NCI-H1105 (cell line): ENCODE measurements at regions not wholly inside any gene's neighbourhood (a gene's known extent, or its start where the extent isn't known, plus 50 kb on each side); places are given as distances from the start of the nearest gene placed in this dataset.

Experiments
- DNase-seq: peaks from one replicate; lab custom pipeline; 2025; lab: John Stamatoyannopoulos, UW

GRCh38 chr2:204177977-204178522 lies 241.5 kb downstream of the ICOS start:
- no peak for DNase-seq

GRCh38 chr2:204180649-204181048 lies 244.1 kb downstream of the ICOS start:
- DNase-seq: peak; percentile 0

DNA sequence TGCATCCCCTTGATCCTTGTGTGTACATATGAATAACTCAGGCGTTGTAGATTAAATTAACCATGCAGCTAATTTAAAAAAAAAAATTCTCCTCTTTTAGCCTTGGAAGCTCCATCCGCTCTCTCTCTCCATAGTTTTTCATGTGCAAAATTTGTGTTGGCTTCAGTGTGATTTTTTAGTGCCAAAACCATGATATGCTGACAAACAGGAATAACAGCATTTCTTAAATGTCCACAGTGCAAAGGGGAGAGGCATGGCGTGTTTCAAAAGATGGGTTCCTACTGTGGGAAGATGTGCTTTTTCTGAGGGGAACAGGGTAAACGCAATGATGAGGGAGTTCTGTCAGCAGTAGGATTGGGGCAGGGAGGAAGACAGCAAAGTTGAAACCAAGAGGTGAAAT lies 247.0 kb downstream of the ICOS start:
- DNase-seq: no peak

DNA sequence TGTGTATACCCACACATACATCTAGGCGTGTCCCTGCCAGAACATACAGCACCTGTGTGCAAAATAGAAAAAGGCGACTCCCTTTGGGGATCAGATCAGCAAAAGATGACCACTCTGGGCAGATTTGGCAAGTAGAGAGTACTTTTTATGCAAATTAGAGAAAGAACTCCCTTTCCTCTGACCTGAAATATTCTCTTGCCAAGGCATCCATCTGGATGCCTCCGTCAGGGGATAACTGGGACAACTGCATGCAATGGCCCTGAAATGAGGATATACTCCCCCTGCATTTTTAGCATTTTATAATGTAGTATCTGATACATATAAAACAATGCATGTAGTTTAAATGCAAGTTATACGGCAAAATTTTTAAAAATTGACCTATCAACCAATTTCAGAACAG lies 247.7 kb downstream of the ICOS start:
- DNase-seq: no peak

DNA sequence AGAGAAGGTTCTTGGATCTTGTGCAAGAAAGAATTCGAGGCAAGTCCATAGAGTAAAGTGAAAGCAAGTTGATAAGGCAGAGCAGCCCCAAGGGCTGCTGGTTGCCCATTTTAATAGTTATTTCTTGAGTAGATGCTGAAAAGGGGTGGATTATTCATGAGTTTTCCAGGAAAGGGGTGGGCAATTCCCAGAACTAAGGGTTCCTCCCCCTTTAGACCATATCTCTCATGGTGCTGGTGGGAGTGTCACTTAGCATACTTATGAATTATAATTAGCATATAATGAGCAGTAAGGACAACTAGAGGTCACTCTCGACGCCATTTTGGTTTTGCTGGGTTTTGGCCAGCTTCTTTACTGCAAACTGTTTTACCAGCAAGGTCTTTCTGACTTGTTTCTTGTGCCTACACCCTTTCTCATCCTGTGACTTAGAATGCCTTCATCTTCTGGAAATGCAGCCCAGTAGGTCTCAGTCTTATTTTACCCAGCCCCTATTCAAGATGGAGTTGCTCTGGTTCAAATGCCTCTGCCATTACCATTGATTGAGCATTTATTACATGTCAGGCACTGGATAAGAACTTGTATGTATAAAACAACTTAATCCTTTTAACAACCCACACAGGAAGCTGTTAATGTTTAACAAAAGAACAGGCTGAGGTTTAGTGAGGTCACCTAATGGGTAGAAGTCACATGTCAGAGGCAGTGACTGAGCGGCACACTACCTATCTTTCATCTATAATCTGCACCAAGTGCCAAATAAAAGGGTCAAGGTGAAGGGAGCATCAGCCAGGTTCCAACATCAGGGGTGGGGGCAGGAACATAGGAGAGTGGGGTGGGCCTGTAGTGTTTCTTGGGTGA lies 250.9 kb downstream of the ICOS start:
- no peak for DNase-seq

DNA sequence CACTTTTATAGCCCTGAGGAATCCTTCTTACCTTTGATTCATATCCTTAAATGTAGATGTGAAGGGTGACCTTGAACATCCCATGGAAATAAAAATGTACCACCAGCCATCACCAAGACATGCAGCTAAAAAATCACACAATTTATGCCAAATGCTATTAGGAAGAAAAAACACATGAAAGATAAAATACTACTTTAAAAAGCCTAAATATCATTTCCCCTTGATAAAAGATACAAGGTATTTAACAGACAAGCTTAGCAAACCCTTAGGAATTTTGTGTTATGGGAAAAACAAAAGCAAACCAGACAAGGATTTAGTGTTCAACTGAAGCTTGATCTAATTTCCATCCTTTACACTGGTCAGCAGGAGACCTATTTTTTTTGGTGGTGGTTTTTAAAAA lies 255.0 kb downstream of the ICOS start:
- DNase-seq: no peak

DNA sequence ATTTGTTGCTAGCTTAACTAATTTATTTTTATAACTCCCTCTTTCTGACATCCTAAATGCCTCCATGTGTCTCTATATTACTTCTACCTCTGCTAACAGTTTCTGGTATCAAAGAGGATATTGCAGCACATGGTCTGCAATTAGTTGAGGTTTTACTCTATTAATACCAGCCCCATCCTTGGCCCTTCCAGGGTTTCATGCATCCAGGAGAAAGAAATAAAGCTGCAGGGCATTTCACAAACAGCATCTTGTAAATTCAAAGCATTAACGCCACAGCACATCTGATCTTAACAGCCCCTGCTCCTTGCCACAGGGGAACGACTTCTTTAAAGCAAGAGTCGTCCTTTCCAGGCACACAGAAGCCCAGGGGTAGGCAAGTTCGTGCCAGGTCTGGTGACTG lies 258.9 kb downstream of the ICOS start:
- no peak for DNase-seq

GRCh38 chr2:204197336-204198005 lies 260.9 kb downstream of the ICOS start:
- peak; percentile 32 for DNase-seq

DNA sequence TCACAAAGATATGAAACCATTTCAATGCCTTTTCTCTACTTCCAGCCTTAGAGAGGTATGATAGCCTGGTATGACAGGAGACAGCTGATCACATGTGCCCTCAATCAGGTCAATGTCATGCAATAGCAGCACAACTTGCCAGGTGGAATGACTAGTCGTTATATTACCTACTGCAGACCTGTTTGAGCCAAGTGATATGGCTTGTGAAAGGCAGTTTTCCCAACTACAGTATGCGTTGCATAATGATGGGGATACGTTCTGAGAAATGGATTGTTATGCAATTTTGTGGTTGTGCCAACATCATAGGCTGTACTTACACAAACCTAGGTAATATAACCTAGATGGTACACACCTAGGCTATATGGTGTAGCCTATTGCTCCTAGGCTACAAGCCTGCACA lies 262.8 kb downstream of the ICOS start:
- no peak for DNase-seq

DNA sequence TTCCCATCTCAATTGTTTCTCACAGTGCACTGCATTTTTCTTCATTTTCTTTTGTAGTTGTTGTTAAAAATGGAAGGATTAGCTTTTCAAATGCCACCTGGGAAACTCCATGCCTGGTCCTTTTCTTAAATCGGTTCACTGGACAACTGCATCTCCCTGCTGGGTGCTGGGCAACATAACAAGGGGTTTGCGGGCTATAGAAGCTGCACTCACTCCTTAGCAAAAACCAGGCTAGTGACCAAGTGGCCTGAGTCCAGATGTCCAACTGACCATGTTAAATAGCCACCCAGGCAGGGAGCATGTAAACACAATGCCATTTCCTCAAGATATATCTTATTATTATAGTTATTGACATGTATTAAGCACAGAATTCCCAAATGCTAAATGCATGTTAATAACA lies 264.9 kb downstream of the ICOS start:
- DNase-seq: no peak

- DNase-seq: no peak
Measured at GRCh38 chr2:204202253-204202652, 265.7 kb downstream of the ICOS start.

GRCh38 chr2:204203704-204204103 lies 267.1 kb downstream of the ICOS start:
- no peak for DNase-seq

DNA sequence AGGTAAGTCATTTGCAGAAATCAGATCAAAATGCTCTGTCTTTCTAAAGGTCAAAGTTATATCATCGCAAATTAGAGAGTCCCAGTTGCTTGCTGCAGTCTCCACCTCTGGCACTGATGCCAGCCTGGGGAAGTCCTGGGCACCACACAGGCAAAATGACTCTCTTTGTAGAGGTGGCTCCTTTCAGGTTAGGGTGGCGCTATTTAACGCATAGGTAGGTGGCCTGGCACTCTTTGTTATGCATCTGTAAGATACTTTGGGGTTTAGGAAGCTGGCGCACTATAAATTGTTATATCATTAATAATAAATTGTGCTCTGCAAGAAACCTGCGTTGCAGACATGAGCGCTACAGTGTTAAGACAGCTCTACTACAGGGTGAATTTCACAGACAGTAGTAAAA lies 268.5 kb downstream of the ICOS start:
- no peak for DNase-seq

- no peak for DNase-seq
Measured at GRCh38 chr2:204205538-204205937, 269.0 kb downstream of the ICOS start.

DNA sequence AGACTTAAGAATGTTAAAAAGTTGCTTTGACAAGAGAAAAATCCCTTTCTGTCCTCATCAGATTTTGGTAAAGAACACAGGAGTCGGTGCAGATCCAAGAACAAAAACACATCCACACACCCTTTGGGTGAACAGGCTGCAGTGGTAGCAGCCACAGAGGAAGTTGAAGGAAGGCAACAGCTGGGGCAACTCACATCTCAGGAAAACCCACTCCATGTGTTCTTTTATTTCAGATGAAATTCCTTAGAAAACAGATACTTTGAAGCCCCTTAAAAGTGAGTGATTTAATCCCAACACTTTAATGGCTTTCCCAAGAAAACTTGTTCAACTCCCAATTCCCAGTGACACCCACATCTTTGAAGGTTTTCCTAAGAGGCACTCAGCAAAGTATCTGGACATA lies 271.3 kb downstream of the ICOS start:
- no peak for DNase-seq

GRCh38 chr2:204213588-204213987 lies 277.0 kb downstream of the ICOS start:
- no peak for DNase-seq

DNA sequence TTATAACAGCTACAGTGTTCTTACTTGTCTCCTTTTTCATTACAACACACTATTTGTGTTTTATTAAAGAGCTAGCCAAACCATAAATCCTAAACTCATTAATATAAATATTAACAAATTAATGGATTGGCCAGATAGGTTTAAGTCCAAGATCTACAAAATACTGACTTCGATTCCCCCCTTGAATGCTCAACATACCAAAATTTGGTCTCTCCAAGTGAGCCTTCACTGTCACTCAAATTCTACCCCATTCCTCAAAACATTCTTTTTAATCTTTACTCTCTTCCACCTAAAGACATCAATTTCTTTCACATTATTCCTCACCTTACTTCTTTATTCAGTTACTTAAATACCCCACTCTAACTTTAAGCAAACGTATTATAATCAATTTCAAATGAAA lies 281.5 kb downstream of the ICOS start:
- DNase-seq: no peak

GRCh38 chr2:204219196-204219595 lies 282.6 kb downstream of the ICOS start:
- no peak for DNase-seq

DNA sequence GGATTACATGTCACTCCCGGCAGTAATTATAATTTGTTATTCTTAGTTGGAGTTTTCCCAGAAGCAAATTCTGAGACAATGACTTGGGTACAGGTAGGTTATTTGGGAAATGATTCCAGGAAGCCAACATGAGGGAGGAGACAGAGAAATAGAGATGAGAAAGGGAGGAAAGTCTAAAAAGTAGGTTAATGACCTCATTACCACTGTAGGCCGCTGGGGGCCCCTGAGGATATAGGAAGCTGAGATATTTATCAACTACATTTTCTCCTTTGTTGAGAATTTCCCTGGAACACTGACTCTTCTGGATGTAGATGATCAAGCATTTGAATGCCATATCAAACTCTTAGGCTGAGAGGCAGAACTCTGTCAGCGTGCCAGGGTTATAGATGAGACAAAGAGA lies 284.3 kb downstream of the ICOS start:
- no peak for DNase-seq

GRCh38 chr2:204223046-204223445 lies 286.5 kb downstream of the ICOS start:
- DNase-seq: no peak

DNA sequence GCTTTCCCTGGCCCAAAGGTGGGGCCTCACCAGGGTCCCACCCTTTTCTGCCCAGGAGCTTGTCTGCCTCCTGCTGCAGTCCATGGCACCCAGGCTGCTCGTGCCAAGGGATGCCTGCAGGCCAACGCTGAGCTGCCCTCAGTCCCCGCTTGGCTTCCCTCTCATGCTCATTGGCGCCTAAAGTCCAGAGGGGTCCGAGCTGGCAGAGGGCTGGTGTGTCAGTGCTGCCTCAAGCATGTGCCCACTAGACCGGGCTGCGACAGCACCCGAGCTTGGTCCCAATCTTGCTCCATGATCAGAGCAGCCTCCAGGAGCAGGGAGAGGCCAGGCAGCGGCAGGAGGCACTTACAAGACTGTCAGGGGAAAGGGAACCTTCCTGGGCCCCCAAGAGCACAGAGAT lies 287.0 kb downstream of the ICOS start:
- DNase-seq: no peak

DNA sequence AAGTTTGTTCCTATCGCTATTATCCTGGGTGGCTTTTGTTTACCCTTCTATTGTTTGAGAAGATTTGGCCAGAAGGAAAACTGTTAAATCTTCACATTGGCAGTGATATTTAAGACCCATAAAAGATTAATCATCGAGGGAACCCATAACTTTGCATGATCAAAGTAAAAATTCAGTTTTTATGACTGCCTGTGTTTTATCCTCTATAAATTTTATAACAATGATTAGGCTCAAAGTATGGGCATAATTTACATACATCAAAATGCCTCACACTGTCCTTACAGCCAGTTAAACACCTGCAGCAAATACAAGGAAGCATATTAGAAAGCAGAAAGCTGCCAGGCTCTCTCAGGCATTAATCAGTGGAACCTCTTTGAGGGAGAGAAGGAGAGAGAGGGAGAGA lies 289.1 kb downstream of the ICOS start:
- no peak for DNase-seq

GRCh38 chr2:204226305-204226880 lies 289.8 kb downstream of the ICOS start:
- no peak for DNase-seq
